Renal cortex interstitium (tissue), 11 donors: ENCODE measurements at regions not wholly inside any gene's neighbourhood (a gene's known extent, or its start where the extent isn't known, plus 50 kb on each side); places are given as distances from the start of the nearest gene placed in this dataset.
A peak's percentile ranks its signal among the peaks of the same experiment; 100 is the strongest.

Experiments
- DNase-seq, 11 donors: peaks; one replicate each; pipeline ENCODE4 v3.0.0-alpha.2; 2013; ENCODE audit warnings: low read depth in 9 of 11, low spot score in 4 of 11; ENCODE audit errors: extremely low read depth in 1 of 11

- DNase-seq, result no peak
Measured at GRCh38 chr2:239760596-239760995, 264.5 kb downstream of the NDUFA10 start.

- DNase-seq, result no peak
Measured at GRCh38 chr2:239758279-239758877, 266.8 kb downstream of the NDUFA10 start.

- no peak for DNase-seq
Measured at GRCh38 chr2:239756790-239757760, 268.1 kb downstream of the NDUFA10 start.

- no peak for DNase-seq
Measured at GRCh38 chr2:239756031-239756789, 268.9 kb downstream of the NDUFA10 start.

GRCh38 chr2:239753401-239753837, 271.7 kb downstream of the NDUFA10 start:
- no peak for DNase-seq

GRCh38 chr2:239752951-239753350, 272.2 kb downstream of the NDUFA10 start:
- DNase-seq, result no peak

- DNase-seq, result peak in 2 of 11 donors; percentile 54 to 62
Measured at GRCh38 chr2:239751679-239752355, 273.3 kb downstream of the NDUFA10 start.

GRCh38 chr2:239750929-239751678, 274.0 kb downstream of the NDUFA10 start:
- DNase-seq, result no peak

GRCh38 chr2:239750045-239750835, 274.9 kb downstream of the NDUFA10 start:
- DNase-seq, result no peak

- no peak for DNase-seq
Measured at GRCh38 chr2:239749272-239749873, 275.8 kb downstream of the NDUFA10 start.

GRCh38 chr2:239748811-239749210, 276.3 kb downstream of the NDUFA10 start:
- no peak for DNase-seq

GRCh38 chr2:239747771-239748170, 277.4 kb downstream of the NDUFA10 start:
- DNase-seq, result no peak

GRCh38 chr2:239747274-239747673, 277.9 kb downstream of the NDUFA10 start:
- DNase-seq, result no peak

- DNase-seq, result no peak
Measured at GRCh38 chr2:239746559-239747246, 278.4 kb downstream of the NDUFA10 start.

GRCh38 chr2:239745386-239746227, 279.5 kb downstream of the NDUFA10 start:
- DNase-seq, result no peak
